ENCODE measurements at regions not wholly inside any gene's neighbourhood (a gene's known extent, or its start where the extent isn't known, plus 50 kb on each side); places are given as distances from the start of the nearest gene placed in this dataset.

GRCh38 chr21:38089763-38090046 lies 167.1 kb upstream of the KCNJ15 start:
- TF ChIP-seq CTCF (IDR thresholded peaks at IDR 0.05): no peak
- no peak for TF ChIP-seq ZFX (IDR thresholded peaks at IDR 0.05; ENCODE audit: borderline replicate concordance)

Measured in 22Rv1 (cell line).